SK-N-SH (cell line): ENCODE measurements at regions not wholly inside any gene's neighbourhood (a gene's known extent, or its start where the extent isn't known, plus 50 kb on each side); places are given as distances from the start of the nearest gene placed in this dataset.
A peak's percentile ranks its signal among the peaks of the same experiment; 100 is the strongest.

Experiments used
- CTCF ChIA-PET: fragments of 300-600, 350-600 bp; formaldehyde crosslinking; extraction: SDS; loops from one replicate; lab custom pipeline; 2021; lab: Yijun Ruan, JAX
- POLR2A ChIA-PET: fragments of 350-600 bp; sonication (Branson Sonifier 250); formaldehyde crosslinking; extraction: SDS; loops from one replicate; lab custom pipeline; 2020; ENCODE audit warnings: antibody characterized with exemption, inconsistent platforms; lab: Yijun Ruan, JAX
- DNase-seq: peaks from one replicate; pipeline ENCODE4 v3.0.0; 2012
- H2AFZ ChIP-seq: fragments of 200-600 bp; sonication (generic); 2 replicates; pipeline ENCODE4 v1.8.1; 2016; ENCODE audit warnings: antibody characterized with exemption, mild to moderate bottlenecking, low read depth
- H3F3A ChIP-seq: fragments of 200-600 bp; sonication (generic); replicated peaks from 2 replicates; pipeline ENCODE3; 2016; ENCODE audit warnings: antibody characterized with exemption, mild to moderate bottlenecking; ENCODE audit not compliant: insufficient read depth
- H3K27ac ChIP-seq, 2 experiments: fragments of 200-500 bp in 1 of 2; fragments of 200-600 bp in 1 of 2; sonication (Bioruptor generic) in 1 of 2; sonication (generic), shearing (Covaris generic) in 1 of 2; 2 replicates each; pipeline versions ENCODE4 v1.5.1 to v1.6.1; 2014 to 2016; ENCODE audit warnings: low read depth in 2 of 2, inconsistent platforms in 1 of 2, low read length in 1 of 2, mild to moderate bottlenecking in 1 of 2, mixed read lengths in 1 of 2
- H3K27me3 ChIP-seq: fragments of 200-600 bp; sonication (generic), shearing (Covaris generic); 2 replicates; pipeline ENCODE4 v1.6.1; 2016; ENCODE audit warnings: mixed run types; ENCODE audit not compliant: insufficient read depth
- H3K36me3 ChIP-seq, 2 experiments: fragments of 200-500 bp in 1 of 2; fragments of 200-600 bp in 1 of 2; sonication (Bioruptor generic) in 1 of 2; sonication (generic) in 1 of 2; replicated peaks in 1 of 2; 2 replicates each; pipeline versions ENCODE3 to v1.5.1; 2014 to 2016; ENCODE audit warnings: low read length in 1 of 2, mild to moderate bottlenecking in 1 of 2; ENCODE audit not compliant: insufficient read depth in 2 of 2, control insufficient read depth in 1 of 2
- H3K4me1 ChIP-seq, 2 experiments: fragments of 200-500 bp in 1 of 2; fragments of 200-600 bp in 1 of 2; sonication (Bioruptor generic) in 1 of 2; sonication (generic), shearing (Covaris generic) in 1 of 2; 2 replicates each; pipeline versions ENCODE4 v1.5.1 to v1.6.1; 2014 to 2016; ENCODE audit warnings: low read depth in 1 of 2, low read length in 1 of 2, mixed run types in 1 of 2; ENCODE audit not compliant: insufficient read depth in 2 of 2, control insufficient read depth in 1 of 2
- H3K4me2 ChIP-seq: fragments of 200-600 bp; sonication (generic), shearing (Covaris generic); 2 replicates; pipeline ENCODE4 v1.6.1; 2017; ENCODE audit warnings: mixed run types
- H3K4me3 ChIP-seq, 2 experiments: fragments of 200-500 bp in 1 of 2; fragments of 200-600 bp in 1 of 2; sonication (Bioruptor generic) in 1 of 2; sonication (generic), shearing (Covaris generic) in 1 of 2; 2 replicates each; pipeline versions ENCODE4 v1.5.1 to v1.8.1; 2014 to 2016; ENCODE audit warnings: low read depth in 2 of 2, inconsistent platforms in 1 of 2, low read length in 1 of 2, mild to moderate bottlenecking in 1 of 2, mixed read lengths in 1 of 2, moderate library complexity in 1 of 2
- H3K79me2 ChIP-seq: fragments of 200-600 bp; sonication (generic); 2 replicates; pipeline ENCODE4 v1.8.1; 2017; ENCODE audit warnings: mild to moderate bottlenecking; ENCODE audit not compliant: insufficient read depth
- H3K9ac ChIP-seq: fragments of 200-600 bp; sonication (generic); 2 replicates; pipeline ENCODE4 v1.6.1; 2017; ENCODE audit warnings: mixed run types
- H3K9me2 ChIP-seq: fragments of 200-600 bp; sonication (generic); 2 replicates; pipeline ENCODE4 v1.6.1; 2017; ENCODE audit warnings: mixed run types
- H3K9me3 ChIP-seq: fragments of 200-600 bp; sonication (generic); 2 replicates; pipeline ENCODE4 v1.6.1; 2017; ENCODE audit warnings: mixed run types, mild to moderate bottlenecking, moderate library complexity
- H4K20me1 ChIP-seq: fragments of 200-600 bp; sonication (generic); 2 replicates; pipeline ENCODE4 v1.6.1; 2017; ENCODE audit warnings: mild to moderate bottlenecking, mixed run types; ENCODE audit not compliant: insufficient read depth
- CHD2 ChIP-seq: fragments of 150-350 bp; IDR thresholded peaks from 2 replicates; pipeline ENCODE4 v1.6.1; 2018; ENCODE audit warnings: low read length; ENCODE audit not compliant: partially characterized antibody
- EP300 ChIP-seq, 2 experiments: IDR thresholded peaks; 2 replicates each; pipeline versions ENCODE4 v1.4.0 to v1.6.1; 2012; ENCODE audit warnings: borderline replicate concordance in 1 of 2, low read depth in 1 of 2, low read length in 1 of 2
- EZH2phosphoT487 ChIP-seq: fragments of 200-600 bp; sonication (generic); IDR thresholded peaks from 2 replicates; pipeline ENCODE4 v1.6.1; 2017; ENCODE audit warnings: low read depth, mixed run types, mild to moderate bottlenecking, antibody characterized with exemption, moderate library complexity, borderline replicate concordance
- FOSL2 ChIP-seq: IDR thresholded peaks from 2 replicates; pipeline ENCODE4 v1.4.0; 2012; ENCODE audit warnings: low read depth, mild to moderate bottlenecking, moderate library complexity, borderline replicate concordance
- FOXJ3 ChIP-seq: sonication (generic); formaldehyde crosslinking; IDR thresholded peaks from 2 replicates; pipeline ENCODE4 v1.5.1; 2020; ENCODE audit warnings: mild to moderate bottlenecking, missing genetic modification reagents
- GABPA ChIP-seq: IDR thresholded peaks from 2 replicates; pipeline ENCODE4 v1.4.0; 2012; ENCODE audit warnings: low read depth, mild to moderate bottlenecking
- GATA2 ChIP-seq: sonication (generic); formaldehyde crosslinking; IDR thresholded peaks from 2 replicates; pipeline ENCODE4 v1.5.0; 2020; ENCODE audit warnings: mild to moderate bottlenecking, missing genetic modification reagents
- IRF3 ChIP-seq: fragments of 150-350 bp; IDR thresholded peaks from 2 replicates; pipeline ENCODE4 v1.6.1; 2016; ENCODE audit warnings: mild to moderate bottlenecking, low read depth, low read length
- MAX ChIP-seq: IDR thresholded peaks from 2 replicates; pipeline ENCODE4 v1.4.0; 2012; ENCODE audit warnings: low read depth
- MXI1 ChIP-seq: IDR thresholded peaks from 2 replicates; pipeline ENCODE4 v1.6.1; 2012; ENCODE audit warnings: mild to moderate bottlenecking, low read depth, low read length, improper control_type of control experiment
- NRF1 ChIP-seq: IDR thresholded peaks from 2 replicates; pipeline ENCODE4 v1.6.1; 2012; ENCODE audit warnings: low read depth, mild to moderate bottlenecking, low read length
- POLR2AphosphoS5 ChIP-seq: IDR thresholded peaks from 2 replicates; pipeline ENCODE4 v1.6.1; 2012; ENCODE audit warnings: low read depth, low read length
- RAD21 ChIP-seq: IDR thresholded peaks from 2 replicates; pipeline ENCODE4 v1.6.1; 2012; ENCODE audit warnings: mild to moderate bottlenecking, low read length
- RCOR1 ChIP-seq: fragments of 150-350 bp; IDR thresholded peaks from 2 replicates; pipeline ENCODE4 v1.6.1; 2017; ENCODE audit warnings: antibody characterized with exemption, low read length
- RFX5 ChIP-seq: IDR thresholded peaks from 2 replicates; pipeline ENCODE4 v1.6.1; 2012; ENCODE audit warnings: mild to moderate bottlenecking, improper control_type of control experiment, low read length
- RXRA ChIP-seq: IDR thresholded peaks from 2 replicates; pipeline ENCODE4 v1.4.0; 2012; ENCODE audit warnings: low read depth, mild to moderate bottlenecking, borderline replicate concordance
- SIN3A ChIP-seq: IDR thresholded peaks from 2 replicates; pipeline ENCODE4 v1.6.1; 2012; ENCODE audit warnings: low read depth, mild to moderate bottlenecking, low read length, moderate library complexity, borderline replicate concordance
- SMC3 ChIP-seq: IDR thresholded peaks from 2 replicates; pipeline ENCODE4 v1.6.1; 2012; ENCODE audit warnings: low read depth, low read length, improper control_type of control experiment
- TAF1 ChIP-seq: IDR thresholded peaks from 2 replicates; pipeline ENCODE4 v1.6.1; 2012; ENCODE audit warnings: low read depth, mild to moderate bottlenecking, low read length, moderate library complexity, borderline replicate concordance
- WGBS: methylation state at CpG from one replicate; pipeline ENCODE4 v1.1.6; 2017; ENCODE audit warnings: low lambda C conversion rate; 5-methylcytosine and 5-hydroxymethylcytosine counted together
- TF ChIP-seq, protein P1 (sequence below): IDR thresholded peaks from 2 replicates; pipeline ENCODE4; 2012

DNA sequence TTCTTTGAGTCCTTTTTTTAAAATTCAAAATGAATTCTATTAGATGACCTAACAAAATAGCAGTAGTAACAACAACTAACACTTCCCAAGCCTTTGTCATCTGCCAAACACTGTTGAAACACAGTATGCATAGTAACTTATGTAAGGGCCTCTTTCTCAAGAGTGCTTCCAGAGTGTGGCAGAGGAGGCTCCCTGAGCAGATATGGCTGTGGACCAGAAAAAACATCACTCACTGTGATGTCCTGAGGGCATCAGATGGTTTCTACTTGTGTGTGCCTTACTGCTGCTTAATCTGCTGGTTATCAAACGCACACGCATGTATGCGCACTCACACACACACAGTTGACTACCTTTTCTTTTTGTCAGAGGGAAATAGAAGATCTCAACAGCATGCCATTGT lies 110.8 kb downstream of the DLEU7 start:
- Histone ChIP-seq H3F3A (no peaks in the 10 kb centered on the region), H3K36me3 (no peaks in the 10 kb centered on the region), H3K27me3 (no peaks in the 10 kb centered on the region), H4K20me1 (no peaks in the 10 kb centered on the region), H3K79me2 (no peaks in the 10 kb centered on the region)
- TF ChIP-seq POLR2AphosphoS5 (no peak), IRF3 (no peak), RCOR1 (peak; percentile 50; the same call in 1 of the 2 replicates), EP300 (IDR thresholded peaks at IDR 0.05; ENCODE audit: borderline replicate concordance in 1 of 2, low read depth in 1 of 2, low read length in 1 of 2) (peak in 1 of 2 experiments; percentile 64; a peak in 1 of 4 replicates), GATA2 (CRISPR knock-in tag) (peak; percentile 76)
- TF ChIP-seq, all 33 proteins: peak for 3
- Histone ChIP-seq H3K9me2 (no peaks in the 10 kb centered on the region), H3K9ac (no peak overlapping the region), H3K4me1 (peaks cover 0 to 2% of the 10 kb centered on the region in 2 experiments; a peak in 1 of 4 replicates), H3K4me3 (no peak overlapping the region), H3K9me3 (no peaks in the 10 kb centered on the region), H3K27ac (peak overlapping the region; percentile 10 to 20; a peak in 1 of 4 replicates), H3K4me2 (no peak overlapping the region), H2AFZ (no peak overlapping the region)
- POLR2A ChIA-PET, result no interaction called here
- WGBS, result 66% methylated on average over 3 of the region's 3 CpGs
- CTCF ChIA-PET, result interaction anchor here (0.9 kb wide), 1 partner anchor 26 kb away, joined by 3 read pairs; no protein-coding TSS in a partner anchor
- peak; percentile 46 for DNase-seq

- no peak overlapping the region for H2AFZ ChIP-seq
- H3K27ac ChIP-seq, result no peak overlapping the region
- H3K27me3 ChIP-seq, result no peaks in the 10 kb centered on the region
- DNase-seq, result no peak
- no peaks in the 10 kb centered on the region for H3K79me2 ChIP-seq
- no peak overlapping the region for H3K9ac ChIP-seq
- H4K20me1 ChIP-seq, result no peaks in the 10 kb centered on the region
- H3K9me2 ChIP-seq, result no peaks in the 10 kb centered on the region
- H3K4me1 ChIP-seq, result peaks cover 0 to 2% of the 10 kb centered on the region in 2 experiments; a peak in 1 of 4 replicates
- ChIA-PET CTCF (no interaction called here), POLR2A (no interaction called here)
- no peak overlapping the region for H3K4me2 ChIP-seq
- H3K9me3 ChIP-seq, result no peaks in the 10 kb centered on the region
- no peak for TF ChIP-seq MAX
- no peak for TF ChIP-seq SIN3A
- TF ChIP-seq NRF1, result no peak
- TF ChIP-seq RAD21, result no peak
- TF ChIP-seq RXRA, result no peak
- no peak for TF ChIP-seq TAF1
- TF ChIP-seq CHD2, result no peak
- H3F3A ChIP-seq, result no peaks in the 10 kb centered on the region
- no peak overlapping the region for H3K4me3 ChIP-seq
- H3K36me3 ChIP-seq, result no peaks in the 10 kb centered on the region
- WGBS, result 56% methylated on average over 3 of the region's 3 CpGs
Observed at GRCh38 chr13:50733392-50733791, 110.1 kb downstream of the DLEU7 start.

DNA sequence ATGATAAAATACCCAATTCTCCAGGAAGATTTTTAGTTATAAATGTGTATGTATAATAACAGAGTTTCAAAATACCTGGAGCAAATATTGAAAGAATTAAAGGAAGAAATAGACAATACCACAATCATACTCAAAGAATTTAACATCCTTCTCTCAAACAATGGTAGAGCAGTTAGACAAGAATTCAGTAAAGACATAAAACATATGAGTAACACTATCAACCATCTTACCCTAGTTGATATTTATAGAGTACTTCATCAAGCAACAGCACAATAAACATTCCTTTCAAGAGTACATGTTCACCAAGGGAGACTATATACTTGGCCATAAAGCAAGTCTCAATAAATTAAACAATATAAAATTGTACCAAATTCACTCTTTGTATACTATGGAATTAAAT lies 108.4 kb downstream of the DLEU7 start:
- Histone ChIP-seq H3K4me2 (no peak overlapping the region), H4K20me1 (no peaks in the 10 kb centered on the region), H3K79me2 (no peaks in the 10 kb centered on the region), H3K27ac (no peak overlapping the region), H2AFZ (no peak overlapping the region), H3K9me2 (no peaks in the 10 kb centered on the region)
- POLR2A ChIA-PET, result no interaction called here
- no peak for DNase-seq
- TF ChIP-seq FOSL2 (no peak), CHD2 (no peak), GABPA (no peak), MXI1 (no peak), NRF1 (no peak), SMC3 (no peak), GATA2 (CRISPR knock-in tag) (no peak), TAF1 (no peak), FOXJ3 (no peak), RFX5 (no peak), EZH2phosphoT487 (no peak)
- TF ChIP-seq, protein P1, sequence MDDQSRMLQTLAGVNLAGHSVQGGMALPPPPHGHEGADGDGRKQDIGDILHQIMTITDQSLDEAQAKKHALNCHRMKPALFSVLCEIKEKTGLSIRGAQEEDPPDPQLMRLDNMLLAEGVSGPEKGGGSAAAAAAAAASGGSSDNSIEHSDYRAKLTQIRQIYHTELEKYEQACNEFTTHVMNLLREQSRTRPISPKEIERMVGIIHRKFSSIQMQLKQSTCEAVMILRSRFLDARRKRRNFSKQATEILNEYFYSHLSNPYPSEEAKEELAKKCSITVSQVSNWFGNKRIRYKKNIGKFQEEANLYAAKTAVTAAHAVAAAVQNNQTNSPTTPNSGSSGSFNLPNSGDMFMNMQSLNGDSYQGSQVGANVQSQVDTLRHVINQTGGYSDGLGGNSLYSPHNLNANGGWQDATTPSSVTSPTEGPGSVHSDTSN, result no peak
- TF ChIP-seq, all 33 proteins: peak for 0
- H3F3A ChIP-seq, result no peaks in the 10 kb centered on the region
- no peak overlapping the region for H3K4me3 ChIP-seq
- H3K9me3 ChIP-seq, result no peaks in the 10 kb centered on the region
- no peaks in the 10 kb centered on the region for H3K36me3 ChIP-seq
- no peaks in the 10 kb centered on the region for H3K27me3 ChIP-seq
- no peak overlapping the region for H3K9ac ChIP-seq
- peaks cover 0 to 2% of the 10 kb centered on the region in 2 experiments; a peak in 1 of 4 replicates for H3K4me1 ChIP-seq
- CTCF ChIA-PET, result interaction anchor here (1.5 kb wide), 1 partner anchor 24 kb away, joined by 4 read pairs; no protein-coding TSS in a partner anchor
